ENCODE measurements at regions not wholly inside any gene's neighbourhood (a gene's known extent, or its start where the extent isn't known, plus 50 kb on each side); places are given as distances from the start of the nearest gene placed in this dataset.
A peak's percentile ranks its signal among the peaks of the same experiment; 100 is the strongest.

- Histone ChIP-seq H3K27ac (ENCODE audit: low read length) (no peak overlapping the region), H3K9me3 (ENCODE audit: control insufficient read depth, insufficient read depth, low read length) (no peaks in the 10 kb centered on the region), H3K4me3 (ENCODE audit: low read length) (no peak overlapping the region), H3K27me3 (ENCODE audit: control insufficient read depth, insufficient read depth, low read length) (no peaks in the 10 kb centered on the region), H3K36me3 (ENCODE audit: control insufficient read depth, insufficient read depth, low read length) (no peaks in the 10 kb centered on the region), H3K4me1 (ENCODE audit: control insufficient read depth, insufficient read depth, low read length) (peaks cover 8% of the 10 kb centered on the region)
- no peak for DNase-seq
- no peak for ATAC-seq
- TF ChIP-seq CTCF (IDR thresholded peaks at IDR 0.05) = no peak
- WGBS (ENCODE audit: insufficient coverage) = 74% methylated on average over 1 of the region's 1 CpG
- H3K4me3 Mint-ChIP-seq = no peak overlapping the region
- no peaks in the 10 kb centered on the region for H3K9me3 Mint-ChIP-seq
- H3K27ac Mint-ChIP-seq = no peak overlapping the region
- H3K4me1 Mint-ChIP-seq = no peaks in the 10 kb centered on the region
- no peaks in the 10 kb centered on the region for H3K36me3 Mint-ChIP-seq
- H3K27me3 Mint-ChIP-seq (ENCODE audit: low read depth in 2 of 2) = peaks cover 0 to 5% of the 10 kb centered on the region in 2 donors
- intact Hi-C loops (cut with micrococcal nuclease) = loop anchor here (10.0 kb wide), 1 partner anchor 407 kb away; no protein-coding TSS in a partner anchor
Observed at GRCh38 chr10:31087851-31088250, 56.2 kb upstream of the ZNF438 start.

GRCh38 chr10:31090894-31091607 is 59.4 kb upstream of the ZNF438 start:
- no peaks in the 10 kb centered on the region for H3K36me3 Mint-ChIP-seq
- no peak overlapping the region for H3K4me3 Mint-ChIP-seq
- H3K36me3 ChIP-seq (ENCODE audit: control insufficient read depth, insufficient read depth, low read length) = no peaks in the 10 kb centered on the region
- WGBS (ENCODE audit: insufficient coverage) = 53% methylated on average over 2 of the region's 4 CpGs
- H3K9me3 ChIP-seq (ENCODE audit: control insufficient read depth, insufficient read depth, low read length) = no peaks in the 10 kb centered on the region
- peak overlapping the region; percentile 19 for H3K27ac ChIP-seq (ENCODE audit: low read length)
- H3K4me1 Mint-ChIP-seq = no peaks in the 10 kb centered on the region
- TF ChIP-seq CTCF (IDR thresholded peaks at IDR 0.05) = no peak
- ATAC-seq (no peak), DNase-seq (peak in 1 of 2 donors; percentile 16)
- peaks cover 3% of the 10 kb centered on the region for H3K4me1 ChIP-seq (ENCODE audit: control insufficient read depth, insufficient read depth, low read length)
- intact Hi-C loops (cut with micrococcal nuclease) = no loop called here
- no peaks in the 10 kb centered on the region for H3K27me3 ChIP-seq (ENCODE audit: control insufficient read depth, insufficient read depth, low read length)
- H3K9me3 Mint-ChIP-seq = no peaks in the 10 kb centered on the region
- H3K4me3 ChIP-seq (ENCODE audit: low read length) = no peak overlapping the region
- no peak overlapping the region for H3K27ac Mint-ChIP-seq
- H3K27me3 Mint-ChIP-seq (ENCODE audit: low read depth in 2 of 2) = peaks cover 13 to 15% of the 10 kb centered on the region in 2 donors

GRCh38 chr10:31095677-31096560 is 64.3 kb upstream of the ZNF438 start:
- Histone ChIP-seq H3K27ac (ENCODE audit: low read length) (no peak overlapping the region), H3K9me3 (ENCODE audit: control insufficient read depth, insufficient read depth, low read length) (no peaks in the 10 kb centered on the region), H3K4me3 (ENCODE audit: low read length) (no peak overlapping the region), H3K27me3 (ENCODE audit: control insufficient read depth, insufficient read depth, low read length) (no peaks in the 10 kb centered on the region), H3K4me1 (ENCODE audit: control insufficient read depth, insufficient read depth, low read length) (peaks cover under 1% of the 10 kb centered on the region), H3K36me3 (ENCODE audit: control insufficient read depth, insufficient read depth, low read length) (no peaks in the 10 kb centered on the region)
- WGBS (ENCODE audit: insufficient coverage) = 89% methylated on average over 8 of the region's 11 CpGs
- Mint-ChIP-seq H3K4me3 (no peak overlapping the region), H3K27me3 (ENCODE audit: low read depth in 2 of 2) (peaks cover 13 to 28% of the 10 kb centered on the region in 2 donors), H3K36me3 (no peaks in the 10 kb centered on the region), H3K9me3 (no peaks in the 10 kb centered on the region), H3K27ac (no peak overlapping the region), H3K4me1 (no peaks in the 10 kb centered on the region)
- ATAC-seq (no peak), DNase-seq (no peak)
- intact Hi-C loops (cut with micrococcal nuclease) = no loop called here
- TF ChIP-seq CTCF (IDR thresholded peaks at IDR 0.05) = no peak
